Stimulated activated CD4-positive, alpha-beta T cell treated with anti-CD3 and anti-CD28 coated beads, Interleukin-4, amount 100 ng/mL, for 48 hours (primary cell): ENCODE measurements at regions not wholly inside any gene's neighbourhood (a gene's known extent, or its start where the extent isn't known, plus 50 kb on each side); places are given as distances from the start of the nearest gene placed in this dataset.
"Not testable (repeated sequence)": the region's sequence is repeated elsewhere in the genome, so short reads cannot be mapped to it uniquely, and the experiment has no call there.

Experiments
- DNase-seq, 2 donors: peaks; one replicate each; pipeline ENCODE4 v3.0.0-alpha.2; 2020; ENCODE audit warnings: low read depth in 2 of 2

GRCh38 chr6:140671926-140672325 is 1297.5 kb upstream of the CITED2 start:
- DNase-seq, result no peak

GRCh38 chr6:140670021-140670420 is 1295.6 kb upstream of the CITED2 start:
- no peak for DNase-seq

DNA sequence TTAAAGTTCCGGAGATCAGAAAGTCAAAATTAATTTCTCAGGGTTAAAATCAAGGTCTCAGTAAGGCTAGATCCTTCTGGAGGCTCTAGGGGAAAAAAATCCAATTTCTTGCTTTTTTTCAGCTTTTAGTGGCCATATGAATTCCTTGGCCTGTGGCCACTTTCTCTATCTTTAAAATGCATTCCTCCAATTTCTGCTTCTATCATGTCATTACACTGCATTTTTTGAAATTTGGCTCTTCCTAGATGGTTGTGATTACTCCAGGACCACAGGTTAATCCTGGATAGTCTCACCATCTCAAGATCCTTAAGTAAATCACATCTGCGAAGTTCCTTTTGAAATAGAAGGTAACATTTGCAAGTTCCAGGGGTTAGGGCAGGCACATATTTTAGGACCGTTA is 1294.9 kb upstream of the CITED2 start:
- DNase-seq, result no peak

- no peak for DNase-seq
Measured at GRCh38 chr6:140663772-140664171, 1289.3 kb upstream of the CITED2 start.

- no peak for DNase-seq
Measured at GRCh38 chr6:140663094-140663493, 1288.6 kb upstream of the CITED2 start.

GRCh38 chr6:140661691-140662090 is 1287.2 kb upstream of the CITED2 start:
- no peak for DNase-seq

GRCh38 chr6:140660295-140660694 is 1285.8 kb upstream of the CITED2 start:
- DNase-seq, result no peak

GRCh38 chr6:140653972-140654371 is 1279.5 kb upstream of the CITED2 start:
- DNase-seq, result no peak

- no peak for DNase-seq
Measured at GRCh38 chr6:140653506-140653905, 1279.1 kb upstream of the CITED2 start.

DNA sequence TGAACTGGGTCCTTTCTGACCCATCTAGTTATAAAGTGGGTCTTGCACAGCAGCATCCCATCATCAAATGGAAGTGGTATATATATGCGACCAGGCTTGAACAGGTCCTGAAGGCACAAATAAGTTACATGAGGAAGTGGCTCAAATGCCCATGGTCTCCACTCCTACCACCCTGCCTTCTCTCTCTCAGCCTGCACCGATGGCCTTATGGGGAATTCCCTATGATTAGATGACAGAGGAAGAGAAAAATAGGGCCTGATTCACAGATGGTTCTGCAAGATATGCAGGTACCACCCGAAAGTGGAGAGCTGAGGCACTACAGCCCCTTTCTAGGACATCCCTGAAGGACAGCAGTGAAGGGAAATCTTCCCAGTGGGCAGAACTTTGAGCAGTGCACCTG is 1275.1 kb upstream of the CITED2 start:
- not testable (repeated sequence) for DNase-seq

- DNase-seq, result not testable (repeated sequence)
Measured at GRCh38 chr6:140647322-140647721, 1272.9 kb upstream of the CITED2 start.

DNA sequence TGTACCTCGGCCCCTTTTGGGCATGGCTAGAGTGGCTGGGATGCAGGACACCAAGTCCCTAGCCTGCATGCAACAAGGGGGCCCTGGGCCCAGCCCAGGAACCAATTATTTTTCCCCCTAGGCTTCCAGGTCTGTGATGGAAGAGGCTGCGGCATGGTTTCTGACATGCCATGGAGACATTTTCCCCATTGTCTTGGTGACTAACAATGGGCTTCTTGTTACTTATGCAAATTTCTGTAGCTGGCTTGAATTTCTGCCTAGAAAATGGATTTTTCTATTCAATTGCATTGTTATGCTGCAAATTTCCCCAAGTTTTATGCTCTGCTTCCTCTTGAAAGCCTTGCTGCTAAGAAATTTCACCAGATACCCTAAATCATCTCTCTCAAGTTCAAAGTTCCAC is 1269.6 kb upstream of the CITED2 start:
- DNase-seq, result no peak

GRCh38 chr6:140641412-140641811 is 1267.0 kb upstream of the CITED2 start:
- DNase-seq, result no peak

GRCh38 chr6:140636908-140637402 is 1262.5 kb upstream of the CITED2 start:
- DNase-seq, result no peak

DNA sequence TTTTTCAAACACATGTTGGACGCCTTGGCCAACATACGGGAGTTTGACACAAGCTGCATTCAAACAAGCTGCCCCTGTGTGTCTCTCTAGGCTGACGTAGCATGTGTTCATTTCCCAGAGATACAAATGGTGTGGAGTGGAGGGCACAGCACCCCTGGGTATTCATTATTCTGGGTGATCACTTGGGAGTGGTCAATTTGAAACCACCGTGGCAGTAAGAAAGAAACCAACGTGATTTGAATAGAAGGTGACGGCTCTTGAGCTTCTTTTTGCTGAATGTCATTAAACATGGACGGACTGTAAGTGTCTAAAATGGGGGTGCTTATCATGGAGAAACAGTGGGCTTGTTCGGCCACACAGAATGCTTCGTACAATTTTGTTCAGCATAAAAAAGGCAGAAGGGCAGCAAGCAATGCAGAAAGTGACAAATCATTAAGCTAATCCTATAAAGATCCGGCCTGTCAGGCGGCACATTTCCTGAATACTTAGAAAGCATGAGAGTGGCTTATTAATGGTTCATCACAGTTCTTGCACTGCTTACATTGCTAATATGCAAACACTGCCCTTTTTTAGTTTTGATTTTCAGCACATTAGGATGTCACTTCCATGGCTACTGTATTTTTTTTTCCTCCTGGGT is 1261.9 kb upstream of the CITED2 start:
- no peak for DNase-seq

- DNase-seq, result no peak
Measured at GRCh38 chr6:140627002-140627401, 1252.6 kb upstream of the CITED2 start.

DNA sequence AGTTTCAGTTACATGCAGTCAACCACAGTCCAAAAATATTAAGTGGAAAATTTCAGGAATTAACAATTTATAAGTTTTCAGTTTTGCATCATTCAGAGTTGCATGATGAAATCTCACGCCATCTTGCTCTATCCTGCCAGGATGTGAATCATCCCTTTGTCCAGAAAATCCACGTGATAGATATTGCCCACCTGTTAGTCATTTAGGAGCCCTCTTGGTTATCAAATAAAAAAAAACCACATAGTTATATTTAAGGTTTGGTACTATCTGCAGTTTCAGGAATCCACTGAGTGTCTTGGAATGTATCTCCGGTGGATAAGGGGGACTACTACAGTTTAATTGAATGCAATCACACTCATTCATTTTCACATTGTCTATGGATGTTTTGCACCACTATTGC is 1249.0 kb upstream of the CITED2 start:
- no peak for DNase-seq

DNA sequence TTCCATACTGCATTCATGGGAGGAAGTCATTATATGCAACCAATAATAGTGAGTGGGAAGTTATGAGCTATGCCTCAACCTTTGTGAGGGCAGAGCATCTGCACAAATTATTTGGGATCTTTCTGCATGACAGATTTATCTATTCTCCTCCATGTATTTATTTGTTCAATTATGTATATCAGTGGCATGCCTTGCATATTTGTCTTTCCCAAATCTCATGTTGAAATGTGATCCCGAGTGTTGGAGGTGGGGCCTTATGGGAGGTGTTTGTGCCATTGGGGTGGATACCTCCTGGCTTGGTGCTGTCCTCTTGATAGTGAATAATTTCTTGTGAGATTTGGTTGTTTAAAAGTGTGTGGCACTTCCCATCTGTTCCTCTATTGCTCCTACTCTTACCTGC is 1246.0 kb upstream of the CITED2 start:
- no peak for DNase-seq

- no peak for DNase-seq
Measured at GRCh38 chr6:140609956-140610355, 1235.5 kb upstream of the CITED2 start.

- no peak for DNase-seq
Measured at GRCh38 chr6:140609321-140609720, 1234.9 kb upstream of the CITED2 start.

DNA sequence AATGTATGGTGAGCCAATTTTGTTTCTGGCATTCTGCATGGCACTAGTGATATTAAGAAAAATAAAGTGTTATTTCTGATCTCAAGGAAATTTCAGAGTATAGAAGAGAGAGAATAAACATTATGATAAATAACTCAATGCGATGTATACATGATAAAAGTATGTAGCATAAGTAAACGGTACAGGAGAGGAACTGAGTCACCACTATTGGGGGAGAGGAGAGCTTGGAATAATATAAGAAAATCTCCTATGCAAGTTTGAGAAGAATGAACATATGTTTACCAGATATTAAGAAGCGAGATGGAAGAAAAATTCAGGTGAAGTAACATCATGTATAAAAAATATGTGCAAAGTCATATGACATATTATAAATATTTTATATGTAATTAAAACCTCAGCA is 1230.3 kb upstream of the CITED2 start:
- no peak for DNase-seq

- DNase-seq, result no peak
Measured at GRCh38 chr6:140602431-140603248, 1228.2 kb upstream of the CITED2 start.
